ENCODE measurements at regions not wholly inside any gene's neighbourhood (a gene's known extent, or its start where the extent isn't known, plus 50 kb on each side); places are given as distances from the start of the nearest gene placed in this dataset.

- ATAC-seq (no peak), DNase-seq (no peak)
- intact Hi-C loops (cut with DNase I): no loop called here
- no peaks in the 10 kb centered on the region for H3K9me3 ChIP-seq
- no peak overlapping the region for H3K27ac ChIP-seq
- WGBS, 4 donors: 87 to 92% (median 88%) methylated on average over 8 of the region's 8 CpGs
- no peaks in the 10 kb centered on the region for H3K27me3 ChIP-seq
- H3K36me3 ChIP-seq: peaks cover 0 to 10% (median 0%) of the 10 kb centered on the region in 9 donors
- no peak overlapping the region for H3K4me3 ChIP-seq
- H3K4me1 ChIP-seq: no peaks in the 10 kb centered on the region
- TF ChIP-seq, protein P1, sequence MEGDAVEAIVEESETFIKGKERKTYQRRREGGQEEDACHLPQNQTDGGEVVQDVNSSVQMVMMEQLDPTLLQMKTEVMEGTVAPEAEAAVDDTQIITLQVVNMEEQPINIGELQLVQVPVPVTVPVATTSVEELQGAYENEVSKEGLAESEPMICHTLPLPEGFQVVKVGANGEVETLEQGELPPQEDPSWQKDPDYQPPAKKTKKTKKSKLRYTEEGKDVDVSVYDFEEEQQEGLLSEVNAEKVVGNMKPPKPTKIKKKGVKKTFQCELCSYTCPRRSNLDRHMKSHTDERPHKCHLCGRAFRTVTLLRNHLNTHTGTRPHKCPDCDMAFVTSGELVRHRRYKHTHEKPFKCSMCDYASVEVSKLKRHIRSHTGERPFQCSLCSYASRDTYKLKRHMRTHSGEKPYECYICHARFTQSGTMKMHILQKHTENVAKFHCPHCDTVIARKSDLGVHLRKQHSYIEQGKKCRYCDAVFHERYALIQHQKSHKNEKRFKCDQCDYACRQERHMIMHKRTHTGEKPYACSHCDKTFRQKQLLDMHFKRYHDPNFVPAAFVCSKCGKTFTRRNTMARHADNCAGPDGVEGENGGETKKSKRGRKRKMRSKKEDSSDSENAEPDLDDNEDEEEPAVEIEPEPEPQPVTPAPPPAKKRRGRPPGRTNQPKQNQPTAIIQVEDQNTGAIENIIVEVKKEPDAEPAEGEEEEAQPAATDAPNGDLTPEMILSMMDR (IDR thresholded peaks at IDR 0.05): no peak
- TF ChIP-seq POLR2A (IDR thresholded peaks at IDR 0.05): no peak
Observed at GRCh38 chr16:27670071-27670810, 120.3 kb downstream of the KATNIP start.

GRCh38 chr16:27671410-27671809, 121.5 kb downstream of the KATNIP start:
- WGBS, 4 donors: 88 to 96% (median 94%) methylated on average over 8 of the region's 8 CpGs
- DNase-seq (no peak), ATAC-seq (no peak)
- no peaks in the 10 kb centered on the region for H3K27me3 ChIP-seq
- no peak for TF ChIP-seq POLR2A (IDR thresholded peaks at IDR 0.05)
- TF ChIP-seq, protein P1 (IDR thresholded peaks at IDR 0.05): no peak
- no peak overlapping the region for H3K4me3 ChIP-seq
- no peaks in the 10 kb centered on the region for H3K4me1 ChIP-seq
- peaks cover 0 to 4% (median 0%) of the 10 kb centered on the region in 12 donors for H3K9me3 ChIP-seq
- H3K36me3 ChIP-seq: peaks cover 0 to 10% (median 0%) of the 10 kb centered on the region in 9 donors
- intact Hi-C loops (cut with DNase I): no loop called here
- H3K27ac ChIP-seq: no peak overlapping the region

- Histone ChIP-seq H3K4me3 (no peak overlapping the region), H3K9me3 (peaks cover 0 to 4% (median 0%) of the 10 kb centered on the region in 12 donors), H3K36me3 (peaks cover 0 to 44% (median 32%) of the 10 kb centered on the region in 9 donors), H3K27me3 (no peaks in the 10 kb centered on the region), H3K4me1 (no peaks in the 10 kb centered on the region), H3K27ac (no peak overlapping the region)
- TF ChIP-seq, protein P1 (IDR thresholded peaks at IDR 0.05): no peak
- TF ChIP-seq POLR2A (IDR thresholded peaks at IDR 0.05): no peak
- DNase-seq (no peak), ATAC-seq (no peak)
- intact Hi-C loops (cut with DNase I): no loop called here
- 88 to 99% (median 94%) methylated on average over 4 of the region's 4 CpGs for WGBS, 4 donors
Observed at GRCh38 chr16:27676839-27677238, 126.9 kb downstream of the KATNIP start.

DNA sequence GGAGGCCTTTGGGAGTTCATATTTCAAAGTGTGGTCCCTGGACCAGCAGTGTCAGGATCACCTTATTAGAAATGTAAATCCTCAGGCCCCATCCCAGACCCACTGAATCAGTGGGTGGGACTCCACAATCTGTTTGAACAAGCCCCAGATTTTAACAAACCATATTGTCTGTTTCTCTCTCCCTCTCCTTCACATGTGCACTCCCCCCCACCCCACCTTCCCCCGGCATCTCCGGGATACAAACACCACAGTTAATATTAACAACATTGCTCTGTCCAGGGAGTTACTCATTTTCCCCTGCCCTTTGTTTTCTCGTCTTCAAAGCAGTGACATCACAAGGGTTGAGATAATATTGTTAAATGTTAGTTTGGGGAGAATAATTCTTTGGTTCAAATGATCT, 127.3 kb downstream of the KATNIP start:
- Histone ChIP-seq H3K9me3 (peaks cover 0 to 4% (median 0%) of the 10 kb centered on the region in 12 donors), H3K27ac (no peak overlapping the region), H3K4me3 (no peak overlapping the region), H3K27me3 (no peaks in the 10 kb centered on the region), H3K4me1 (no peaks in the 10 kb centered on the region), H3K36me3 (peaks cover 0 to 48% (median 36%) of the 10 kb centered on the region in 9 donors)
- 83 to 90% (median 83%) methylated on average over 3 of the region's 3 CpGs for WGBS, 4 donors
- DNase-seq (no peak), ATAC-seq (no peak)
- TF ChIP-seq, protein P1 (IDR thresholded peaks at IDR 0.05): no peak
- TF ChIP-seq POLR2A (IDR thresholded peaks at IDR 0.05): no peak
- intact Hi-C loops (cut with DNase I): no loop called here

All from heart left ventricle (tissue), 16 donors.